LHCN-M2 (cell line): ENCODE measurements at regions not wholly inside any gene's neighbourhood (a gene's known extent, or its start where the extent isn't known, plus 50 kb on each side); places are given as distances from the start of the nearest gene placed in this dataset.

Experiments used
- DNase-seq: peaks from one replicate; pipeline ENCODE4 v3.0.0-alpha.2; 2012; ENCODE audit warnings: low read depth

DNA sequence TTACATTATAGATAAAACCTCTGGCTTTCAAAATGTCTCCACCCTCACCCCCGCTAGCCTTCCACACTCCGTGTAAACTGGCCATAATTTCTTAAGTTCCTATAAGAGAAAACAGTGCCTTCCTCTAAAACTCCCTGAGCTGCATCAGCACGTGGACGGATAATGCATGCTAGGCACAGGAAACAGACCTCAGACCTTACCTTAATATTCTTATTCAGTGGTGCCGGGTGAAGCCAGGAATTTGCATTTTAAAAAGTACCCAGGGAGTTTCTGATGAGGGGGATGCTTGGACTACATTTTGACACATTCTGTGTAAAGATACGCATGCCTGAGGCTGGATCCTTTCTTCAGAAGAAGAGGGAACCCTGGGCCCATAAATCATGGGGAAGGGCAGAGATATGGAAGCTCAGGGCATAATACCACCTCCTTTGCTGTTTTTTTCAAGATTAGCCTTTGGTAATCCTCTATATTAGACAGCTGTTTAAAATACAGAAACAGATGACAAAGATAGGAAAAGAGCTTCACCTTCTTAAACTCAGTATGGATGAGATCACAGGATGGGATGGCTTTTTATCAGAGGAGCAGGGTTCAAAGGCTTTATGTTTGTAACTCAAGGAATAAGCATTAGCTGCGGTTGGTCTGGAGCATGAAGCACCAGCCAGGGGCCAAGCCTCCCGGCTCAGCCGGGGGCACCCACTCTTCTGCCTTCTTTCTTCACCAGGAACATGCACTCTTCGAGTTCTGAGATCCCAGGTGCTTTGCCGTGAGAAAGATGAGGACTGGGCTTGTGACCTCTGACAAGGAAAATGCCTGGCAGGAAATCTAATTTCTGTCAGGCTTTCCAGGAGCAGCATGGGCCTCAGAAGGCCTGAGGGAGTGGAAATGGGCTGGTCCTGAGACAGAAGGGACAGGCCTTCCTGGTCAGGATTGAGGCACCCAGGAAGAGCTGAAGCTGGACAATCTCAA, 218.1 kb upstream of the SOX4 start:
- DNase-seq, result no peak

GRCh38 chr6:21377356-21377755, 216.2 kb upstream of the SOX4 start:
- no peak for DNase-seq

GRCh38 chr6:21381331-21381963, 212.1 kb upstream of the SOX4 start:
- no peak for DNase-seq

DNA sequence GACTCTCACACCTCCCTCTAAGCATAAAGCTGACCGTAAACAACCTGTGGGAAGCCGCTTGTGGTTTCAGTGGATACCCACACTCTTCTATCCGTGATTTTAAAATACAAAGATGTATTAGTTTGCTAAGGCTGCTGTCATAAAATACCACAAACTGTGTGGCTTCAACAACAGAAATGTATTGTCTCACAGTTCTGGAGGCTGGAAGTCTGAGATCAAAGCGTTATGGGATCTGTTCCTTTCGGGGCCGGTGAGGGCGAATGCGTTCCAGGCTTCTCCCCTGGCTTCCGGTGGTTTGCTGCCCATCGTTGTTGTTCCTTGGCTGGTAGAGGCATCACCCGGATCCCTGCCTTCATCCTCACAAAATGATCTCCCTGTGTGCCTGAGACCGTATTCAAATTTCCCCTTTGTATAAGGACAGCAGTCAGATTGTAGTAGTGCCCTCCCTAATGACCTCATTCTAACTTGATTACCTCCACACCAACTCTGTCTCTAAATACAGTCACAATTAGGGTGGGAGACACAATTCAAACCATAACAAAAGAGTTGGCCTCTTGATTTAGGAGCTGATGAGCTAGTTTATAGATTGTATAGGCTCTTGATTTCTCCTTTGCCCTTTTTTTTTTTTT, 210.6 kb upstream of the SOX4 start:
- DNase-seq, result no peak

GRCh38 chr6:21383450-21384085, 210.0 kb upstream of the SOX4 start:
- no peak for DNase-seq

- DNase-seq, result peak; percentile 8
Observed at GRCh38 chr6:21384216-21384615, 209.3 kb upstream of the SOX4 start.

DNA sequence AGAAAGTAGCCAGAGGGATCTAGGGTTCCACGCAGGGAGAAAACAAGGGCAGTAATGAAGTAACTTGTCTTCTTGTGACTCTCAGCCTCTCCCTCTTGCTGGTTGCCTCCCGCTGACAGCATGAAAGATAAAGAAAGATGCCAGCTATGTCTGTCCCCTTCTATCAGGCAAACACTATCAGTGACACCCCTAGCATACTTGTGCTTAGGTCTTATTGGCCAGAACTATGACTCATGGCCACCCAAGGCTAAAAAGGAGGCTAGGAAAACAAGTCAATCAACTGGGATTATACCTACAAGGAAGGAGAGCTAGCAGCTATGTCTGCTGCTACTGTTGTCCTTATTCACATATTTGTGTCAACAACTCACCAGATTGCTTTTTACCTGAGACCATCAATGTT, 206.8 kb upstream of the SOX4 start:
- DNase-seq, result no peak

DNA sequence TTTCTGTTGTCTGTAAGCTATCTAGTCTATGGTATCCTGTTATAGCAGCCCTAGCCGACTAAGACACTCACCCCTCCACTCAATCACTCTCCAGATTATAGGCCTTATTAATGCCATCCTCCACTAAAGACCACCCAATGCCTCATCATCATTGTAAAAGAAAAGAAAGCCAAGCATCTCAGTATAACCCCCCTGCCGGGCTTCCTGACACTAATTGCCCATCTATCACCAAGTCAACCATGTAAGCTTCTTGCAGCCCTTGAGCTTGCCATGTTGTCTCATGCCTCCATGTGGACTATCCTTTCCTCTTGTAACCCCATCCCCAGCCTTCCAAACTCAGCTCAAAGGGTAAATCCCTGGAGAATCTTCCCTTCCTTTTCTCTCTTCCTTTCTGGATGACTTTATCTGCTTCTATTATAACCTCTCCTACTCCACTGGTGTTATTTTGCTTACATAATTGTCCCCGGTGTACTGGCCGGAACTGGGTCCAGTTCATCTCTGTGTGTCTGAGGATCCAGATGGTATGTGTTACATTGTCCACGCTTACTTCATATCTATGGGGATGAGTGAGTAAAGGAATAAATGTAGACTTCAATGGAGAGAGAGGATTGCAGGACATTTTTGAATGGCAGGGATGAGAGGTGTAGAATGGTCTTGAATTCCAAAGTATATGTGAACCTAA, 202.9 kb upstream of the SOX4 start:
- DNase-seq, result no peak

DNA sequence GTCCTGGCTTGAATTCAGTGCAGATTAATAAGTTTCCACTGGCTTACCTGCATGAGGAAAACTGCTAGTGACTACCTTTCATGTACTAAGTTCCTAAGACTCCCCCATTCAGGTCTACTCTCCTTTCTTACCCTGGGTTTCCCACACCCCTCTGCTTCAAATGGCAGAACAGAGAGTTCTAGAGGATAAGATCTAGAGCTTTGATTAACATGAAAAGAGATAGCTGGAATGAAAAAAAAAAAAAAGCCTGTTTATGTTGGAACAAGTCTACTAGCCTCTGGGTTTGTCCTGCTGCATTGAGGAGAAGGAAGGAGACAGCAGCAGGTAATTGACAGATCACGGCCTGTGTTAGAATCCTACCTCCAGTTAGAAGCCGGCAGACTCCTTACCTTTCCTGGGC, 201.4 kb upstream of the SOX4 start:
- DNase-seq, result no peak

- no peak for DNase-seq
Observed at GRCh38 chr6:21393441-21394165, 199.9 kb upstream of the SOX4 start.

DNA sequence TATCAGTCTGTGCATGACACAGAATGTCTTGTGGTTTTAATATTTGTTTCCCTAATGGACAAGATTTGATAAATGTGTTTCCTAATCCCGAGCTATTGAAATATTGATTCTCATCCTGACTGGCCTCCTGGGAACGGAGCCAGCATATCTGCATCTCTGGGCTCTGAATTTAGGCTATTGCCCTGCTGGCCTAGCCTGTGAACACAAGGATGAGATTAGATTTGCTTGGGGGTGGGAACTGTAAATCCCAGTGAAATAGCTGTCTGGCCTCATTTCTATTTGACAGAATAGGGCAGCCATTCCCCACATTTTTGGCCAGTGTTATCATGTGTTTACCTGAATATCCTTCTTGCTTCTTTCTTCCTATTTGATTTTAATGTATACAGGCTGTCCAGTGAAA, 198.4 kb upstream of the SOX4 start:
- no peak for DNase-seq

- DNase-seq, result peak; percentile 74
Observed at GRCh38 chr6:21396313-21396712, 197.2 kb upstream of the SOX4 start.

- no peak for DNase-seq
Observed at GRCh38 chr6:21398741-21399325, 194.7 kb upstream of the SOX4 start.

GRCh38 chr6:21402368-21402767, 191.2 kb upstream of the SOX4 start:
- DNase-seq, result no peak

DNA sequence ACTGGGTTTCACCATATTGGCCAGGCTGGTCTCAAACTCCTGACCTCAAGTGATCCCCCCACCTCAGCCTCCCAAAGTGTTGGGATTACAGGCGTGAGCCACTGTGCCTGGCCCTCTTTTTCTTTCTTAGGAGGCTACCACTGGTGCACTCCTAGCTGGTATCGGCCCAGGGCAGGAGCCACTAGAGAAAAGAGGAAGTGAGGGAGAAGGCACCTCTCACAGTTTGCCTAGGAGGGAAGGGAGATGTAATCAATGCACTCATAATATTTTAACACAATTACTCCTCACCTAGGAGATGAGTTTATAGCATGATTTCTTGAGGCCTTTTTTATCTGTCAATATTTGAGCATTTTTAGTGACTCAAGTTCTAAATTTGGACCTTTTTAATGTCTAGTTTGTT, 189.0 kb upstream of the SOX4 start:
- DNase-seq, result no peak

GRCh38 chr6:21406316-21406715, 187.2 kb upstream of the SOX4 start:
- DNase-seq, result no peak

- DNase-seq, result no peak
Observed at GRCh38 chr6:21409231-21409630, 184.3 kb upstream of the SOX4 start.

GRCh38 chr6:21413428-21413827, 180.1 kb upstream of the SOX4 start:
- no peak for DNase-seq

- no peak for DNase-seq
Observed at GRCh38 chr6:21414065-21414464, 179.5 kb upstream of the SOX4 start.

- no peak for DNase-seq
Observed at GRCh38 chr6:21420146-21420878, 173.2 kb upstream of the SOX4 start.
